IMR-90 (cell line): ENCODE measurements at regions not wholly inside any gene's neighbourhood (a gene's known extent, or its start where the extent isn't known, plus 50 kb on each side); places are given as distances from the start of the nearest gene placed in this dataset.

Experiments used
- ATAC-seq: fragments of 200-7000 bp; cut with Tn5 transposase; 2 replicates; pipeline ENCODE4 v1.9.1; 2020; ENCODE audit warnings: low read depth, mild to moderate bottlenecking, moderate library complexity
- BruUV-seq: library from RNA; stranded (reverse); fragments of 400-500 nt; replicated peaks from 2 replicates; lab custom pipeline; 2021; lab: Mats Ljungman, UMichigan
- CTCF ChIA-PET: fragments of 300-600 bp; formaldehyde crosslinking; extraction: SDS; loops from one replicate; lab custom pipeline; 2021; ENCODE audit warnings: antibody characterized with exemption; lab: Yijun Ruan, JAX
- POLR2A ChIA-PET: fragments of 300-600 bp; sonication (Branson Sonifier 250); formaldehyde crosslinking; loops from one replicate; lab custom pipeline; 2022; ENCODE audit warnings: antibody characterized with exemption; ENCODE audit not compliant: unreplicated experiment; lab: Charles Lee
- DNase-seq: peaks from one replicate; pipeline ENCODE4 v3.0.0; 2013
- H2AFZ ChIP-seq: replicated peaks from 2 replicates; pipeline ENCODE3; 2013; ENCODE audit warnings: low read length, mild to moderate bottlenecking; ENCODE audit not compliant: poor library complexity
- H2AK5ac ChIP-seq: 2 replicates; pipeline ENCODE4 v1.6.1; 2013; ENCODE audit warnings: low read depth, low read length, inconsistent platforms
- H2AK9ac ChIP-seq: replicated peaks from 2 replicates; pipeline ENCODE3; 2013; ENCODE audit warnings: mild to moderate bottlenecking, low read depth, low read length, moderate library complexity; ENCODE audit not compliant: poor library complexity
- H2BK120ac ChIP-seq: 2 replicates; pipeline ENCODE4 v1.6.1; 2013; ENCODE audit warnings: low read depth, low read length, inconsistent platforms
- H2BK15ac ChIP-seq: 3 replicates; pipeline ENCODE4 v1.6.1; 2013; ENCODE audit warnings: low read depth, low read length, inconsistent platforms
- H2BK20ac ChIP-seq: 2 replicates; pipeline ENCODE4 v1.6.1; 2013; ENCODE audit warnings: low read depth, mild to moderate bottlenecking, inconsistent platforms, low read length, moderate library complexity
- H2BK5ac ChIP-seq: 2 replicates; pipeline ENCODE4 v1.6.1; 2013; ENCODE audit warnings: mild to moderate bottlenecking, low read depth, low read length, inconsistent platforms; ENCODE audit not compliant: poor library complexity, severe bottlenecking
- H3K14ac ChIP-seq: replicated peaks from 2 replicates; pipeline ENCODE4 v1.6.1; 2013; ENCODE audit warnings: low read depth, low read length, inconsistent platforms
- H3K18ac ChIP-seq: 2 replicates; pipeline ENCODE4 v1.6.1; 2013; ENCODE audit warnings: low read depth, low read length, control low read depth
- H3K23ac ChIP-seq: 2 replicates; pipeline ENCODE4 v1.6.1; 2013; ENCODE audit warnings: low read depth, low read length, inconsistent platforms
- H3K27ac ChIP-seq: 2 replicates; pipeline ENCODE4 v1.5.1; 2013; ENCODE audit warnings: mild to moderate bottlenecking, control low read depth, low read length; ENCODE audit not compliant: insufficient read depth
- H3K27me3 ChIP-seq: 2 replicates; pipeline ENCODE4 v1.6.1; 2013; ENCODE audit warnings: low read length; ENCODE audit not compliant: control insufficient read depth, insufficient read depth
- H3K36me3 ChIP-seq: 2 replicates; pipeline ENCODE4 v1.6.1; 2013; ENCODE audit warnings: low read length, mixed read lengths; ENCODE audit not compliant: control insufficient read depth, insufficient read depth
- H3K4ac ChIP-seq: 2 replicates; pipeline ENCODE4 v1.6.1; 2013; ENCODE audit warnings: low read depth, low read length, inconsistent platforms
- H3K4me1 ChIP-seq: 2 replicates; pipeline ENCODE4 v1.6.1; 2013; ENCODE audit warnings: low read length, mixed read lengths; ENCODE audit not compliant: control insufficient read depth, insufficient read depth
- H3K4me2 ChIP-seq: 2 replicates; pipeline ENCODE4 v1.6.1; 2013; ENCODE audit warnings: low read depth, mild to moderate bottlenecking, control low read depth, low read length, moderate library complexity
- H3K4me3 ChIP-seq: 2 replicates; pipeline ENCODE4 v1.5.1; 2013; ENCODE audit warnings: low read depth, mild to moderate bottlenecking, control low read depth, low read length, moderate library complexity; ENCODE audit not compliant: insufficient read depth
- H3K56ac ChIP-seq: 2 replicates; pipeline ENCODE4 v1.6.1; 2013; ENCODE audit warnings: low read length, inconsistent platforms; ENCODE audit not compliant: insufficient read depth; ENCODE audit errors: extremely low read depth
- H3K79me1 ChIP-seq, 2 experiments: 2 replicates each; pipeline ENCODE4 v1.6.1; 2013; ENCODE audit warnings: low read length in 2 of 2, inconsistent platforms in 1 of 2, low read depth in 1 of 2
- H3K9ac ChIP-seq: 2 replicates; pipeline ENCODE4 v1.6.1; 2013; ENCODE audit warnings: low read depth, low read length, control low read depth
- H3K9me1 ChIP-seq: 2 replicates; pipeline ENCODE4 v1.6.1; 2013; ENCODE audit warnings: low read length, inconsistent platforms; ENCODE audit not compliant: insufficient read depth
- H3K9me3 ChIP-seq: 2 replicates; pipeline ENCODE4 v1.6.1; 2013; ENCODE audit warnings: low read length; ENCODE audit not compliant: control insufficient read depth, insufficient read depth
- H4K20me1 ChIP-seq: 2 replicates; pipeline ENCODE4 v1.6.1; 2013; ENCODE audit warnings: low read length, inconsistent platforms; ENCODE audit not compliant: insufficient read depth
- H4K5ac ChIP-seq: 2 replicates; pipeline ENCODE4 v1.6.1; 2013; ENCODE audit warnings: mild to moderate bottlenecking, low read depth, low read length, control low read depth
- H4K8ac ChIP-seq, 2 experiments: 2 replicates each; pipeline ENCODE4 v1.6.1; 2013; ENCODE audit warnings: low read depth in 2 of 2, low read length in 2 of 2, control low read depth in 1 of 2, inconsistent platforms in 1 of 2
- H4K91ac ChIP-seq: 2 replicates; pipeline ENCODE4 v1.6.1; 2013; ENCODE audit warnings: low read depth, low read length, inconsistent platforms; ENCODE audit not compliant: insufficient read depth
- BHLHE40 ChIP-seq: fragments of 150-350 bp; IDR thresholded peaks from 2 replicates; pipeline ENCODE4 v1.6.1; 2016; ENCODE audit warnings: mild to moderate bottlenecking, low read depth, low read length
- CHD1 ChIP-seq: IDR thresholded peaks from 2 replicates; pipeline ENCODE4 v1.6.1; 2012; ENCODE audit warnings: low read depth, low read length, improper control_type of control experiment
- FOS ChIP-seq: fragments of 150-350 bp; IDR thresholded peaks from 2 replicates; pipeline ENCODE4 v1.6.1; 2016; ENCODE audit warnings: low read depth, low read length
- MAFK ChIP-seq: IDR thresholded peaks from 2 replicates; pipeline ENCODE4 v1.6.1; 2012; ENCODE audit warnings: low read depth, low read length, improper control_type of control experiment
- MAZ ChIP-seq: IDR thresholded peaks from 2 replicates; pipeline ENCODE4 v1.6.1; 2012; ENCODE audit warnings: low read depth, mild to moderate bottlenecking, low read length, improper control_type of control experiment, moderate library complexity, borderline replicate concordance
- MXI1 ChIP-seq: IDR thresholded peaks from 2 replicates; pipeline ENCODE4 v1.6.1; 2012; ENCODE audit warnings: low read depth, mild to moderate bottlenecking, low read length, moderate library complexity, borderline replicate concordance
- RAD21 ChIP-seq: IDR thresholded peaks from 2 replicates; pipeline ENCODE4 v1.6.1; 2012; ENCODE audit warnings: low read length, improper control_type of control experiment
- SMC3 ChIP-seq: fragments of 150-350 bp; IDR thresholded peaks from 2 replicates; pipeline ENCODE4 v1.6.1; 2016; ENCODE audit warnings: low read depth, mild to moderate bottlenecking, antibody characterized with exemption, low read length, moderate library complexity
- WGBS, 2 experiments: methylation state at CpG; one replicate each; pipeline versions ENCODE4 v1.1.5 to v1.1.7; 2013; ENCODE audit warnings: missing lambda C conversion rate in 2 of 2; ENCODE audit not compliant: insufficient read length in 1 of 2; ENCODE audit errors: extremely low coverage in 2 of 2; 5-methylcytosine and 5-hydroxymethylcytosine counted together
- dilution Hi-C: fragments of 300-500 bp; cut with HindIII; formaldehyde crosslinking; loops from one replicate; pipeline ENCODE4 v1.14.3; 2018; ENCODE audit warnings: low sequenced_read_pairs; ENCODE audit not compliant: unreplicated experiment
- in situ Hi-C: fragments of 300-500 bp; cut with MboI; formaldehyde crosslinking; loops from 3 replicates; pipeline ENCODE4 v1.14.3; 2019; ENCODE audit warnings: low sequenced_read_pairs, inconsistent platforms, mixed read lengths
- intact Hi-C: fragments of 100-400 bp; cut with micrococcal nuclease; formaldehyde crosslinking; loops from 2 replicates; pipeline ENCODE4 v1.10.0; 2022
- TF ChIP-seq, protein P1 (sequence below): conservative IDR thresholded peaks from 2 replicates; pipeline ENCODE4 v1.5.1; 2012; ENCODE audit warnings: mild to moderate bottlenecking, low read depth, low read length, improper control_type of control experiment

- Histone ChIP-seq H3K9me1 (peaks cover 8% of the 10 kb centered on the region), H3K4me1 (peaks cover 12% of the 10 kb centered on the region), H4K8ac (no peak overlapping the region), H4K20me1 (no peaks in the 10 kb centered on the region), H2BK5ac (no peak overlapping the region), H3K27me3 (no peaks in the 10 kb centered on the region), H2BK120ac (no peak overlapping the region), H3K9me3 (peaks cover 3% of the 10 kb centered on the region), H2AFZ (peak overlapping the region; percentile 12), H2AK5ac (peak overlapping the region; percentile 65; the same call in 1 of the 2 replicates), H3K18ac (no peak overlapping the region), H2AK9ac (no peak overlapping the region), H4K5ac (no peak overlapping the region), H3K4me3 (no peak overlapping the region), H3K9ac (no peak overlapping the region), H3K23ac (no peak overlapping the region), H3K56ac (no peak overlapping the region), H3K4me2 (no peak overlapping the region), H3K36me3 (no peaks in the 10 kb centered on the region), H4K91ac (no peak overlapping the region), H3K4ac (peak overlapping the region; percentile 18; the same call in 1 of the 2 replicates), H2BK20ac (no peak overlapping the region), H3K79me1 (no peaks in the 10 kb centered on the region), H3K14ac (no peak overlapping the region), H2BK15ac (0 out of 3 replicates have a peak overlapping the region, but pooled peaks have one; percentile 16), H3K27ac (no peak overlapping the region)
- DNase-seq = no peak
- intact Hi-C loops = no loop called here
- no TSS peak for BruUV-seq
- no peak for ATAC-seq
- ChIA-PET POLR2A (no interaction called here), CTCF (no interaction called here)
- in situ Hi-C loops = no loop called here
- dilution Hi-C loops = no loop called here
- TF ChIP-seq SMC3 (no peak), FOS (no peak), BHLHE40 (no peak), RAD21 (no peak), MAZ (no peak), MAFK (no peak), CHD1 (no peak), MXI1 (no peak)
- TF ChIP-seq, protein P1, sequence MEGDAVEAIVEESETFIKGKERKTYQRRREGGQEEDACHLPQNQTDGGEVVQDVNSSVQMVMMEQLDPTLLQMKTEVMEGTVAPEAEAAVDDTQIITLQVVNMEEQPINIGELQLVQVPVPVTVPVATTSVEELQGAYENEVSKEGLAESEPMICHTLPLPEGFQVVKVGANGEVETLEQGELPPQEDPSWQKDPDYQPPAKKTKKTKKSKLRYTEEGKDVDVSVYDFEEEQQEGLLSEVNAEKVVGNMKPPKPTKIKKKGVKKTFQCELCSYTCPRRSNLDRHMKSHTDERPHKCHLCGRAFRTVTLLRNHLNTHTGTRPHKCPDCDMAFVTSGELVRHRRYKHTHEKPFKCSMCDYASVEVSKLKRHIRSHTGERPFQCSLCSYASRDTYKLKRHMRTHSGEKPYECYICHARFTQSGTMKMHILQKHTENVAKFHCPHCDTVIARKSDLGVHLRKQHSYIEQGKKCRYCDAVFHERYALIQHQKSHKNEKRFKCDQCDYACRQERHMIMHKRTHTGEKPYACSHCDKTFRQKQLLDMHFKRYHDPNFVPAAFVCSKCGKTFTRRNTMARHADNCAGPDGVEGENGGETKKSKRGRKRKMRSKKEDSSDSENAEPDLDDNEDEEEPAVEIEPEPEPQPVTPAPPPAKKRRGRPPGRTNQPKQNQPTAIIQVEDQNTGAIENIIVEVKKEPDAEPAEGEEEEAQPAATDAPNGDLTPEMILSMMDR = no peak
- 100% methylated on average over 1 of the region's 3 CpGs; no CpG with 5 or more reads in 1 of the 2 experiments for WGBS, 2 experiments
Observed at GRCh38 chr2:9083287-9083686, 79.8 kb upstream of the MBOAT2 start.
